ENCODE measurements at regions not wholly inside any gene's neighbourhood (a gene's known extent, or its start where the extent isn't known, plus 50 kb on each side); places are given as distances from the start of the nearest gene placed in this dataset.

GRCh38 chr5:92930057-92930456, 651.0 kb downstream of the NR2F1-AS1 start:
- ATAC-seq (no peak), DNase-seq (ENCODE audit: low spot score) (no peak)
- no peaks in the 10 kb centered on the region for H3K9me2 ChIP-seq (ENCODE audit: insufficient read depth)
- no peak overlapping the region for H3K4me3 ChIP-seq
- TF ChIP-seq ETS1 (IDR thresholded peaks at IDR 0.05): no peak
- TF ChIP-seq CTCF (conservative IDR thresholded peaks at IDR 0.05; ENCODE audit: low read depth in 2 of 2): no peak
- TF ChIP-seq CREB1 (CRISPR knock-in tag; IDR thresholded peaks at IDR 0.05; ENCODE audit: low read depth): no peak
- TF ChIP-seq POLR2AphosphoS5 (IDR thresholded peaks at IDR 0.05; ENCODE audit: low read depth): no peak
- no peak for TF ChIP-seq NANOG (IDR thresholded peaks at IDR 0.05; ENCODE audit: borderline replicate concordance)
- no peak for TF ChIP-seq JUNB (IDR thresholded peaks at IDR 0.05; ENCODE audit: unreplicated experiment)
- no peak for TF ChIP-seq REST (IDR thresholded peaks at IDR 0.05; ENCODE audit: unreplicated experiment)
- no peak for TF ChIP-seq ZNF114 (CRISPR knock-in tag; IDR thresholded peaks at IDR 0.05)
- no peak for TF ChIP-seq EZH2 (IDR thresholded peaks at IDR 0.05; ENCODE audit: low read depth, unreplicated experiment)
- TF ChIP-seq STAT1 (IDR thresholded peaks at IDR 0.05; ENCODE audit: unreplicated experiment): no peak
- H4K20me1 ChIP-seq (replicated peaks; ENCODE audit: insufficient read depth): no peaks in the 10 kb centered on the region
- peaks cover 24% of the 10 kb centered on the region for H3K4me1 Mint-ChIP-seq
- no peak overlapping the region for H3K27ac ChIP-seq (ENCODE audit: low read depth)
- H3K79me2 ChIP-seq (replicated peaks; ENCODE audit: insufficient read depth): no peaks in the 10 kb centered on the region
- H3K4me1 ChIP-seq (ENCODE audit: insufficient read depth): peaks cover 6% of the 10 kb centered on the region; the same call in 1 of the 2 replicates
- H3K4me3 Mint-ChIP-seq: no peak overlapping the region
- H2AFZ ChIP-seq: no peak overlapping the region
- no peak overlapping the region for H3K4me2 ChIP-seq
- H3K27me3 ChIP-seq (ENCODE audit: insufficient read depth): no peaks in the 10 kb centered on the region
- no peaks in the 10 kb centered on the region for H3F3A ChIP-seq (replicated peaks; ENCODE audit: low read depth)
- no peaks in the 10 kb centered on the region for H3K9me3 Mint-ChIP-seq
- H3K27ac Mint-ChIP-seq: no peak overlapping the region
- no peaks in the 10 kb centered on the region for H3K36me3 Mint-ChIP-seq (ENCODE audit: low read depth)
- H3K36me3 ChIP-seq (ENCODE audit: insufficient read depth): no peaks in the 10 kb centered on the region
- H3K27me3 Mint-ChIP-seq (ENCODE audit: insufficient read depth, low read depth, poor library complexity): peaks cover 2% of the 10 kb centered on the region

GRCh38 chr5:92927291-92927778, 653.7 kb downstream of the NR2F1-AS1 start:
- no peaks in the 10 kb centered on the region for H3F3A ChIP-seq (replicated peaks; ENCODE audit: low read depth)
- H3K9me3 Mint-ChIP-seq: no peaks in the 10 kb centered on the region
- no peak overlapping the region for H3K4me3 Mint-ChIP-seq
- no peaks in the 10 kb centered on the region for H3K9me2 ChIP-seq (ENCODE audit: insufficient read depth)
- no peaks in the 10 kb centered on the region for H3K27me3 ChIP-seq (ENCODE audit: insufficient read depth)
- peak overlapping the region; percentile 19; the same call in 1 of the 2 replicates for H3K27ac Mint-ChIP-seq
- no peak overlapping the region for H3K4me3 ChIP-seq
- no peaks in the 10 kb centered on the region for H4K20me1 ChIP-seq (replicated peaks; ENCODE audit: insufficient read depth)
- no peak overlapping the region for H3K27ac ChIP-seq (ENCODE audit: low read depth)
- TF ChIP-seq ZNF114 (CRISPR knock-in tag; IDR thresholded peaks at IDR 0.05) (no peak), POLR2AphosphoS5 (IDR thresholded peaks at IDR 0.05; ENCODE audit: low read depth) (no peak), EZH2 (IDR thresholded peaks at IDR 0.05; ENCODE audit: low read depth, unreplicated experiment) (no peak)
- no peak overlapping the region for H3K4me2 ChIP-seq
- H3K79me2 ChIP-seq (replicated peaks; ENCODE audit: insufficient read depth): no peaks in the 10 kb centered on the region
- peaks cover 18% of the 10 kb centered on the region for H3K4me1 ChIP-seq (ENCODE audit: insufficient read depth)
- ATAC-seq (no peak), DNase-seq (ENCODE audit: low spot score) (no peak)
- H3K27me3 Mint-ChIP-seq (ENCODE audit: insufficient read depth, low read depth, poor library complexity): peaks cover 2% of the 10 kb centered on the region
- H3K36me3 Mint-ChIP-seq (ENCODE audit: low read depth): no peaks in the 10 kb centered on the region
- no peaks in the 10 kb centered on the region for H3K36me3 ChIP-seq (ENCODE audit: insufficient read depth)
- peaks cover 41% of the 10 kb centered on the region for H3K4me1 Mint-ChIP-seq
- no peak overlapping the region for H2AFZ ChIP-seq

Data from GM23338 (cell line).